Neuronal stem cell (in vitro differentiated cells): ENCODE measurements at regions not wholly inside any gene's neighbourhood (a gene's known extent, or its start where the extent isn't known, plus 50 kb on each side); places are given as distances from the start of the nearest gene placed in this dataset.

Source experiments
- DNase-seq: peaks from one replicate; pipeline ENCODE4 v3.0.0-alpha.2; 2013; ENCODE audit warnings: low spot score
- H2AFZ ChIP-seq: one replicate; pipeline ENCODE4 v1.6.1; 2013; ENCODE audit warnings: mild to moderate bottlenecking, low read length, inconsistent platforms
- H2AK5ac ChIP-seq: 2 replicates; pipeline ENCODE4 v1.6.1; 2013; ENCODE audit warnings: low read depth, mild to moderate bottlenecking, inconsistent platforms, low read length, moderate library complexity, mixed read lengths
- H2BK120ac ChIP-seq: 2 replicates; pipeline ENCODE4 v1.6.1; 2013; ENCODE audit warnings: low read depth, mild to moderate bottlenecking, inconsistent platforms, low read length, moderate library complexity, mixed read lengths
- H2BK12ac ChIP-seq: one replicate; pipeline ENCODE4 v1.6.1; 2013; ENCODE audit warnings: low read length, inconsistent platforms
- H2BK15ac ChIP-seq: 2 replicates; pipeline ENCODE4 v1.6.1; 2013; ENCODE audit warnings: mild to moderate bottlenecking, low read length, inconsistent platforms, mixed read lengths
- H2BK5ac ChIP-seq: one replicate; pipeline ENCODE4 v1.6.1; 2013; ENCODE audit warnings: inconsistent platforms, mild to moderate bottlenecking, low read length, moderate library complexity
- H3K14ac ChIP-seq: one replicate; pipeline ENCODE4 v1.6.1; 2013; ENCODE audit warnings: low read length, inconsistent platforms
- H3K18ac ChIP-seq: 2 replicates; pipeline ENCODE4 v1.6.1; 2013; ENCODE audit warnings: low read length, inconsistent platforms
- H3K23ac ChIP-seq: 2 replicates; pipeline ENCODE4 v1.6.1; 2013; ENCODE audit warnings: low read depth, mild to moderate bottlenecking, mixed read lengths, low read length, inconsistent platforms; ENCODE audit not compliant: poor library complexity
- H3K27ac ChIP-seq: replicated peaks from 3 replicates; pipeline ENCODE4 v1.5.1; 2013; ENCODE audit warnings: low read length, inconsistent platforms
- H3K27me3 ChIP-seq, 3 experiments: 2 replicates each; pipeline ENCODE4 v1.6.1; 2013; ENCODE audit warnings: low read length in 3 of 3, mild to moderate bottlenecking in 2 of 3, inconsistent platforms in 1 of 3, low read depth in 1 of 3, mixed read lengths in 1 of 3, moderate library complexity in 1 of 3; ENCODE audit not compliant: control insufficient read depth in 3 of 3, insufficient read depth in 3 of 3
- H3K36me3 ChIP-seq, 2 donors: replicated peaks in 1 of 2; 2 replicates each; pipeline ENCODE4 v1.6.1; 2013; ENCODE audit warnings: low read length in 2 of 2; ENCODE audit not compliant: control insufficient read depth in 2 of 2, insufficient read depth in 2 of 2
- H3K4ac ChIP-seq: 2 replicates; pipeline ENCODE4 v1.6.1; 2013; ENCODE audit warnings: inconsistent platforms, mild to moderate bottlenecking, low read length, moderate library complexity
- H3K4me1 ChIP-seq, 2 donors: 1 replicate in 1 of 2; 2 replicates in 1 of 2; pipeline ENCODE4 v1.6.1; 2013; ENCODE audit warnings: low read length in 2 of 2, low read depth in 1 of 2; ENCODE audit not compliant: control insufficient read depth in 2 of 2, insufficient read depth in 1 of 2
- H3K4me2 ChIP-seq: one replicate; pipeline ENCODE4 v1.6.1; 2013; ENCODE audit warnings: mild to moderate bottlenecking, low read length, inconsistent platforms; ENCODE audit not compliant: insufficient read depth, poor library complexity, severe bottlenecking
- H3K4me3 ChIP-seq, 2 donors: 2 replicates each; pipeline ENCODE4 v1.5.1; 2013; ENCODE audit warnings: low read length in 2 of 2, mild to moderate bottlenecking in 2 of 2, inconsistent platforms in 1 of 2, moderate library complexity in 1 of 2
- H3K79me1 ChIP-seq: one replicate; pipeline ENCODE4 v1.6.1; 2013; ENCODE audit warnings: low read depth, mild to moderate bottlenecking, inconsistent platforms, low read length, moderate library complexity
- H3K9ac ChIP-seq: one replicate; pipeline ENCODE4 v1.6.1; 2013; ENCODE audit warnings: mild to moderate bottlenecking, low read depth, low read length, inconsistent platforms; ENCODE audit not compliant: poor library complexity
- H3K9me3 ChIP-seq, 2 donors: replicated peaks in 1 of 2; 2 replicates each; pipeline versions ENCODE3 to v1.6.1; 2013; ENCODE audit warnings: low read length in 2 of 2, mild to moderate bottlenecking in 2 of 2, inconsistent platforms in 1 of 2, low read depth in 1 of 2, mixed read lengths in 1 of 2, moderate library complexity in 1 of 2; ENCODE audit not compliant: control insufficient read depth in 2 of 2, insufficient read depth in 1 of 2
- H4K8ac ChIP-seq: one replicate; pipeline ENCODE4 v1.6.1; 2013; ENCODE audit warnings: low read depth, mild to moderate bottlenecking, inconsistent platforms, low read length, moderate library complexity
- H4K91ac ChIP-seq: one replicate; pipeline ENCODE4 v1.6.1; 2013; ENCODE audit warnings: low read length, low read depth, mild to moderate bottlenecking, inconsistent platforms; ENCODE audit not compliant: poor library complexity
- WGBS, 2 donors: extraction: QIAGEN DNeasy Blood & Tissue Kit; methylation state at CpG; one replicate each; pipeline ENCODE4 v1.1.7; 2013; ENCODE audit warnings: missing lambda C conversion rate in 2 of 2, mixed read lengths in 1 of 2; ENCODE audit not compliant: insufficient read length in 2 of 2, insufficient replicate concordance in 1 of 2; ENCODE audit errors: extremely low coverage in 2 of 2; 5-methylcytosine and 5-hydroxymethylcytosine counted together

DNA sequence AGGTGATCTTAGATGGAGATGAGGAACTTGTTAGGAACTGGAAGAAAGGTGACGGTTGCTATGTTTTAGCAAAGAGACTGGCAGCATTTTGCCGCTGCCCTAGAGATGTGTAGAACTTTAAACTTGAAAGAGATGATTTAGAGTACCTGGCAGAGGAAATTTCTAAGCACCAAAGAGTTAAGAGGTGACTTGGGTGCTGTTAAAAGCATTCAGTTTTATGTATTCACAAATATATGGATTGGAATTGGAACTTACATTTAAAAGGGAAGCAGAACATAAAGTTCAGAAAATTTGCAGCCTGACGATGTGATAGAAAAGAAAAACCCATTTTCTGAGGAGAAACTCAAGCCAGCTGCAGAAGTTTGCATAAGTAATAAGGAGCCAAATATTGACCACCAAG lies 176.3 kb downstream of the MOXD1 start:
- H3K79me1 ChIP-seq, result peaks cover 2% of the 10 kb centered on the region
- no peak overlapping the region for H3K4ac ChIP-seq
- H3K4me2 ChIP-seq, result no peak overlapping the region
- no peak overlapping the region for H2BK12ac ChIP-seq
- no CpG with 5 or more reads among the region's 3 CpGs for WGBS, 2 donors
- no peak overlapping the region for H3K4me3 ChIP-seq
- no peak overlapping the region for H2BK15ac ChIP-seq
- no peak overlapping the region for H2BK120ac ChIP-seq
- H2BK5ac ChIP-seq, result no peak overlapping the region
- H3K36me3 ChIP-seq, result no peaks in the 10 kb centered on the region
- no peak overlapping the region for H3K27ac ChIP-seq
- H3K9ac ChIP-seq, result no peak overlapping the region
- H3K14ac ChIP-seq, result no peak overlapping the region
- peaks cover 0 to 11% of the 10 kb centered on the region in 2 donors for H3K9me3 ChIP-seq
- H2AFZ ChIP-seq, result no peak overlapping the region
- DNase-seq, result no peak
- H2AK5ac ChIP-seq, result no peak overlapping the region
- H3K27me3 ChIP-seq, result no peaks in the 10 kb centered on the region
- no peak overlapping the region for H4K91ac ChIP-seq
- H4K8ac ChIP-seq, result no peak overlapping the region
- no peak overlapping the region for H3K23ac ChIP-seq
- peaks cover 0 to 2% of the 10 kb centered on the region in 2 donors for H3K4me1 ChIP-seq
- H3K18ac ChIP-seq, result no peak overlapping the region

DNA sequence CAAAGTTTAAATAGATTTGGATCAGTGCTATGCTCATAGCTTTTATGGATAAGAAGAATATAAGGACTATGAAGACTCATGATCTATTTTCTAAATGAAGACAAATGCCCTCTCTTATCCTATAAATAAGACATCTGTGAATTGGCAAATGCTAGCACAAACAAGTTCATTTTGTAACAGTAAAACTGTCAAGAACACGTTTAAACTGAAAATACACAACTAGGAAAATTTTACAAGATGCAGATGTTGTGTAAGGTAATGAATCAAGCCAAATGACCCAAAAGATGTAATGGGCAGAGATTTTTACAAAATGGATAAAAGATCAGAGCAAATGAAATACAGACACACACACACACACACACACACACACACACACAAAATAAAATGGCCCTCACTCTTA lies 180.5 kb downstream of the MOXD1 start:
- H3K79me1 ChIP-seq, result peaks cover 2% of the 10 kb centered on the region
- H4K91ac ChIP-seq, result no peak overlapping the region
- no peak overlapping the region for H4K8ac ChIP-seq
- no peak overlapping the region for H2BK120ac ChIP-seq
- no peak overlapping the region for H3K23ac ChIP-seq
- no CpG with 5 or more reads among the region's 1 CpG for WGBS, 2 donors
- no peak overlapping the region for H3K9ac ChIP-seq
- no peaks in the 10 kb centered on the region for H3K36me3 ChIP-seq
- H2BK15ac ChIP-seq, result no peak overlapping the region
- H3K4ac ChIP-seq, result no peak overlapping the region
- H3K4me3 ChIP-seq, result no peak overlapping the region
- H2AK5ac ChIP-seq, result no peak overlapping the region
- no peak for DNase-seq
- no peak overlapping the region for H3K18ac ChIP-seq
- H3K27ac ChIP-seq, result no peak overlapping the region
- H2AFZ ChIP-seq, result no peak overlapping the region
- H3K4me1 ChIP-seq, result no peaks in the 10 kb centered on the region
- no peak overlapping the region for H3K14ac ChIP-seq
- H3K4me2 ChIP-seq, result no peak overlapping the region
- H2BK5ac ChIP-seq, result no peak overlapping the region
- H3K9me3 ChIP-seq, result peaks cover 0 to 8% of the 10 kb centered on the region in 2 donors
- no peak overlapping the region for H2BK12ac ChIP-seq
- H3K27me3 ChIP-seq, result no peaks in the 10 kb centered on the region

DNA sequence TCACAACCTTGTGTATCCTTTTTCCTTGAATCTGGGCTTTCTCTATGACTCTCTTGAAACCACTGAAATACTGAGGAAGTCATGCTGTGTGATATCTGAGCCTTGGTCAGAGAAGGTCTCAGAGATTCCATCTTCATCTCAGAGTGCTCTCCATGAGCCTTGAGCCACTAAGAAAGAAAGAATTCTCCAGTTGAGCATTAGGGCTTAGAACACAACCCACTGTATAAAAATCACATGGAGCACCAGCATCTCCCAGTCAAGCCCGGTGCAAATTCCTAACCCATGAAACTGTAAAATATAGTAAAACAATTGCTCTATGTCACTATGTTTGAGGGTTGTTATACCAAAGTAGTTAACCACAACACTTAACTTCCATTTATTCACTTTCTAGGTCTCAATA lies 181.4 kb downstream of the MOXD1 start:
- no peak overlapping the region for H3K27ac ChIP-seq
- H2AK5ac ChIP-seq, result no peak overlapping the region
- no peak overlapping the region for H3K4me2 ChIP-seq
- H3K9ac ChIP-seq, result no peak overlapping the region
- WGBS, 2 donors, result no CpG with 5 or more reads among the region's 1 CpG
- no peak overlapping the region for H3K14ac ChIP-seq
- H4K8ac ChIP-seq, result no peak overlapping the region
- H2BK15ac ChIP-seq, result no peak overlapping the region
- no peak for DNase-seq
- no peak overlapping the region for H3K4ac ChIP-seq
- no peaks in the 10 kb centered on the region for H3K9me3 ChIP-seq
- H2BK120ac ChIP-seq, result no peak overlapping the region
- H3K4me3 ChIP-seq, result no peak overlapping the region
- H3K23ac ChIP-seq, result no peak overlapping the region
- H3K18ac ChIP-seq, result no peak overlapping the region
- no peaks in the 10 kb centered on the region for H3K27me3 ChIP-seq
- H3K36me3 ChIP-seq, result no peaks in the 10 kb centered on the region
- H2BK12ac ChIP-seq, result no peak overlapping the region
- no peak overlapping the region for H2BK5ac ChIP-seq
- H4K91ac ChIP-seq, result no peak overlapping the region
- no peaks in the 10 kb centered on the region for H3K4me1 ChIP-seq
- H3K79me1 ChIP-seq, result no peaks in the 10 kb centered on the region
- H2AFZ ChIP-seq, result no peak overlapping the region

DNA sequence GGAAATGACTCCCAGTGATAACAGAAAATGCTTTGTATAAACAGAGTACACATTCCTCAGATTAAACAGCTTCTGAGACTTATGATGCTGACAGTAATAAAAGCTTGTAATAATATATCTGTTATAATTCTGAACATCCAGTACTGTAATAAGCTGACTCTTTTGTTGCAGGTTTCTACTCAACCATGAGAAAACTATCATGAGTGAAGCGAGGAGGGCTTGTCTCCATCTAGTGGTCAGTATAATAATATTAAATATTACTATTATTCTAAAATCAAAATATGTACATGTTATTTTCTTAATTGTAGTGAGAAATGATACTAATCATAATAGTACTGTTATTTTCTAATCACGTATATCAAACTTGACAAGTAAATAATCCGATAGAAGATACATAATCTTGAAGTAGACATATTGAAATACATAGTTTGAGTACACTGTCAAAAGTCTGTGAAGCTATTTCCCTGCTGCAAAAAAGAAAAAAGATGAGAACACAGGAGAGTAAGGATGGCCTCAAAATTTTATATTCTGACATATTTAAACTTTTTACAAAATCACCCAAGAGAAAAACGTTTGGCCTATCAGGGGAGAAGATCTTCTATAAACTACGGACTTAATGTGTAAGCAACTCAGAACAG lies 183.1 kb downstream of the MOXD1 start:
- H3K4me2 ChIP-seq, result no peak overlapping the region
- no peaks in the 10 kb centered on the region for H3K79me1 ChIP-seq
- H3K9me3 ChIP-seq, result no peaks in the 10 kb centered on the region
- H3K23ac ChIP-seq, result no peak overlapping the region
- no peak overlapping the region for H3K4me3 ChIP-seq
- no peak overlapping the region for H2BK120ac ChIP-seq
- no peak overlapping the region for H2AFZ ChIP-seq
- no peak overlapping the region for H2BK12ac ChIP-seq
- no peak overlapping the region for H4K8ac ChIP-seq
- H2BK15ac ChIP-seq, result no peak overlapping the region
- H3K14ac ChIP-seq, result no peak overlapping the region
- no peak overlapping the region for H2BK5ac ChIP-seq
- no CpG with 5 or more reads among the region's 5 CpGs for WGBS, 2 donors
- H3K4me1 ChIP-seq, result no peaks in the 10 kb centered on the region
- no peak overlapping the region for H3K9ac ChIP-seq
- no peak overlapping the region for H2AK5ac ChIP-seq
- no peaks in the 10 kb centered on the region for H3K36me3 ChIP-seq
- no peak overlapping the region for H3K27ac ChIP-seq
- no peaks in the 10 kb centered on the region for H3K27me3 ChIP-seq
- DNase-seq, result no peak
- H3K18ac ChIP-seq, result no peak overlapping the region
- no peak overlapping the region for H4K91ac ChIP-seq
- no peak overlapping the region for H3K4ac ChIP-seq
